ENCODE measurements at regions not wholly inside any gene's neighbourhood (a gene's known extent, or its start where the extent isn't known, plus 50 kb on each side); places are given as distances from the start of the nearest gene placed in this dataset.
"Not testable (repeated sequence)": the region's sequence is repeated elsewhere in the genome, so short reads cannot be mapped to it uniquely, and the experiment has no call there.

GRCh38 chr10:44096217-44096616 is 288.7 kb downstream of the CXCL12 start:
- TF ChIP-seq, protein P1, sequence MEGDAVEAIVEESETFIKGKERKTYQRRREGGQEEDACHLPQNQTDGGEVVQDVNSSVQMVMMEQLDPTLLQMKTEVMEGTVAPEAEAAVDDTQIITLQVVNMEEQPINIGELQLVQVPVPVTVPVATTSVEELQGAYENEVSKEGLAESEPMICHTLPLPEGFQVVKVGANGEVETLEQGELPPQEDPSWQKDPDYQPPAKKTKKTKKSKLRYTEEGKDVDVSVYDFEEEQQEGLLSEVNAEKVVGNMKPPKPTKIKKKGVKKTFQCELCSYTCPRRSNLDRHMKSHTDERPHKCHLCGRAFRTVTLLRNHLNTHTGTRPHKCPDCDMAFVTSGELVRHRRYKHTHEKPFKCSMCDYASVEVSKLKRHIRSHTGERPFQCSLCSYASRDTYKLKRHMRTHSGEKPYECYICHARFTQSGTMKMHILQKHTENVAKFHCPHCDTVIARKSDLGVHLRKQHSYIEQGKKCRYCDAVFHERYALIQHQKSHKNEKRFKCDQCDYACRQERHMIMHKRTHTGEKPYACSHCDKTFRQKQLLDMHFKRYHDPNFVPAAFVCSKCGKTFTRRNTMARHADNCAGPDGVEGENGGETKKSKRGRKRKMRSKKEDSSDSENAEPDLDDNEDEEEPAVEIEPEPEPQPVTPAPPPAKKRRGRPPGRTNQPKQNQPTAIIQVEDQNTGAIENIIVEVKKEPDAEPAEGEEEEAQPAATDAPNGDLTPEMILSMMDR (IDR thresholded peaks at IDR 0.05 in 8 of 11, conservative IDR thresholded peaks at IDR 0.05 in 3 of 11) = not testable (repeated sequence)
- not testable (repeated sequence) for TF ChIP-seq POLR2A (IDR thresholded peaks at IDR 0.05)
